ENCODE measurements at regions not wholly inside any gene's neighbourhood (a gene's known extent, or its start where the extent isn't known, plus 50 kb on each side); places are given as distances from the start of the nearest gene placed in this dataset.

GRCh38 chr12:126243814-126244440 lies 1178.7 kb downstream of the AACS start:
- TF ChIP-seq CTCF (conservative IDR thresholded peaks at IDR 0.05; ENCODE audit: low read depth in 2 of 2) (peak in 1 of 2 experiments; percentile 47; a peak in 2 of 4 replicates), EZH2 (IDR thresholded peaks at IDR 0.05; ENCODE audit: low read depth, unreplicated experiment) (no peak), CREB1 (CRISPR knock-in tag; IDR thresholded peaks at IDR 0.05; ENCODE audit: low read depth) (no peak), ETS1 (IDR thresholded peaks at IDR 0.05) (no peak), EZH2phosphoT487 (IDR thresholded peaks at IDR 0.05; ENCODE audit: unreplicated experiment) (no peak)
